Astrocyte of the spinal cord (primary cell): ENCODE measurements at regions not wholly inside any gene's neighbourhood (a gene's known extent, or its start where the extent isn't known, plus 50 kb on each side); places are given as distances from the start of the nearest gene placed in this dataset.

Experiments
- DNase-seq: peaks from one replicate; pipeline ENCODE4 v3.0.0; 2011; ENCODE audit warnings: low read depth, low spot score
- H3K4me3 ChIP-seq: 2 replicates; pipeline ENCODE4 v1.5.1; 2011; ENCODE audit warnings: low read depth, mild to moderate bottlenecking, low read length, moderate library complexity
- in situ Hi-C: cut with HindIII; loops from 2 replicates; pipeline ENCODE4 v1.10.0; 2017; ENCODE audit warnings: low sequenced_read_pairs
- TF ChIP-seq, protein P1 (sequence below): IDR thresholded peaks from 2 replicates; pipeline ENCODE4 v1.5.1; 2012; ENCODE audit warnings: low read depth, mild to moderate bottlenecking, low read length, inconsistent platforms

DNA sequence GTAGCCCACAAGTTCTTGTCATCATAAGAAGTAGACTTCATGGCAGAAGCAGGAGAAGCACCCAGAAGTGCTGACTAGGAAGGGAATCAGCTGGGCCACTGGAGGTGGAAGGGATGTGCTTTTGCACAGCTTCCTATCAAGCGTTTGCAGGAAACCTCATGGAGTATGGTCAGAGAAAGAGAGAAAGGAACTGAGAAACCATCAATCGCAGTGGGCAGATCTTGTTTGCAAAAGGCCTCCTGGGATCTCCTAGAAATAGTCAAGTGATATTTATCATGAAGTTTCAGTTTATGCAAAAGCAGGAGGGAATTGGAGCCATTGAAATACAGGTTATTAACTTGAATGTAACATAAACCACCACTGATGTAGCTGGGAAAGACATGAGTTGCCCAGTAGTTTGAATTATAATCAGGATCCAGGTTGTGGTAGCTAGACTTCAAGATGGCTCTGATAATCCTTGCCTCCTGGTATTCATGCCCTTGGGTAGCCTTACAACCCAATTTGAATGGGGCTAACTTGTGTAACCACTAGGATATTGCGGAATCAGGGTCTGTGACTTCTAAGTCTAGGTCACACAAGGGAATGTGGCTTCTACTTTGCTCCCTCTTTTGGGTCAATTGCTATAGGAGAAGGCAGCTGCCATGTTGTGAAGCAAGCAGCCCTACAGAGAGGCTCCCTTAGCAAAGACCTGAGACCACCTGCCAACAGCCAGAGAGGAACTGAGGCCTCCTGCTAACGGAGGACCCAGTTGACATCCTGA lies 69.8 kb upstream of the TCF4 start:
- TF ChIP-seq, protein P1, sequence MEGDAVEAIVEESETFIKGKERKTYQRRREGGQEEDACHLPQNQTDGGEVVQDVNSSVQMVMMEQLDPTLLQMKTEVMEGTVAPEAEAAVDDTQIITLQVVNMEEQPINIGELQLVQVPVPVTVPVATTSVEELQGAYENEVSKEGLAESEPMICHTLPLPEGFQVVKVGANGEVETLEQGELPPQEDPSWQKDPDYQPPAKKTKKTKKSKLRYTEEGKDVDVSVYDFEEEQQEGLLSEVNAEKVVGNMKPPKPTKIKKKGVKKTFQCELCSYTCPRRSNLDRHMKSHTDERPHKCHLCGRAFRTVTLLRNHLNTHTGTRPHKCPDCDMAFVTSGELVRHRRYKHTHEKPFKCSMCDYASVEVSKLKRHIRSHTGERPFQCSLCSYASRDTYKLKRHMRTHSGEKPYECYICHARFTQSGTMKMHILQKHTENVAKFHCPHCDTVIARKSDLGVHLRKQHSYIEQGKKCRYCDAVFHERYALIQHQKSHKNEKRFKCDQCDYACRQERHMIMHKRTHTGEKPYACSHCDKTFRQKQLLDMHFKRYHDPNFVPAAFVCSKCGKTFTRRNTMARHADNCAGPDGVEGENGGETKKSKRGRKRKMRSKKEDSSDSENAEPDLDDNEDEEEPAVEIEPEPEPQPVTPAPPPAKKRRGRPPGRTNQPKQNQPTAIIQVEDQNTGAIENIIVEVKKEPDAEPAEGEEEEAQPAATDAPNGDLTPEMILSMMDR: no peak
- in situ Hi-C loops: no loop called here
- H3K4me3 ChIP-seq: no peak overlapping the region
- no peak for DNase-seq

DNA sequence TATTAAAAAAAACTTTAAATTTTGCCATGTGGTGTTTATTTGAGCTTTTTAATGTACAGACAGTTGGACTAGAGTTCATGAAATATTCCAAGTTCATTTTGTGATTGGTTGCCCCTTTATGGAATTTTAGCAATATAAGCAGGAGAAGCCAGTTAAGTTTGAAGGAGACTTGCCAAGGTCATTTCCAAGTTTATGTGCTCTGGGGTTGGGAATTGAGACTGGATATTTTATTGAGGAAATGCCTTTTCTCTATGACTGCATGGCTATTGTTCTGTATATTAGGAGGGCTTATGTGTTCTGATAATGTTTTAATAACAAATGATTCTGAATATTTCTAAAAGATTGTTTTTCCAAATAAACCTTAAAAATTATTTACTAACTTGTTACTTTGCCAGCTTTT lies 67.0 kb upstream of the TCF4 start:
- TF ChIP-seq, protein P1: no peak

DNA sequence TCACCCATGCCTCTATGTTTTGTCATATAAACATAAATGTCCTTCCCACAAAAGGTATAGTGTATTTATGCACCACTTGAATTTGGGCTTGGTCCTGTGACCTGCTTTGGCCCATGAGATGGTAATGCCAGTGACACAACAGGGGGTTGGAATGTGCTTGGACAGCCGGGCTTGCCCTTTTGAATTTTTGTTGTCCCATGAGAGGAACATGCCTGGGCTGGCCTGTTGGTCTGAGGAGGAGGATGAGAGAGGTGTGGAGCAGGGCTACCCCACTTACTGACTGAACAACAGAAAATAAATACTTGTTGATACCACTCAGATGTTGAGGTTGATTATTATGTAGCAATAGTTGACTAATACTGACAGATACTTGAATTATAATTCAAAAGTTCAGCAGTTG lies 63.2 kb upstream of the TCF4 start:
- TF ChIP-seq, protein P1: no peak
- DNase-seq: no peak
- H3K4me3 ChIP-seq: no peak overlapping the region
- in situ Hi-C loops: no loop called here

More for the DNA sequence above, 67.0 kb upstream of the TCF4 start:
- H3K4me3 ChIP-seq: no peak overlapping the region
- no peak for DNase-seq
- in situ Hi-C loops: no loop called here

DNA sequence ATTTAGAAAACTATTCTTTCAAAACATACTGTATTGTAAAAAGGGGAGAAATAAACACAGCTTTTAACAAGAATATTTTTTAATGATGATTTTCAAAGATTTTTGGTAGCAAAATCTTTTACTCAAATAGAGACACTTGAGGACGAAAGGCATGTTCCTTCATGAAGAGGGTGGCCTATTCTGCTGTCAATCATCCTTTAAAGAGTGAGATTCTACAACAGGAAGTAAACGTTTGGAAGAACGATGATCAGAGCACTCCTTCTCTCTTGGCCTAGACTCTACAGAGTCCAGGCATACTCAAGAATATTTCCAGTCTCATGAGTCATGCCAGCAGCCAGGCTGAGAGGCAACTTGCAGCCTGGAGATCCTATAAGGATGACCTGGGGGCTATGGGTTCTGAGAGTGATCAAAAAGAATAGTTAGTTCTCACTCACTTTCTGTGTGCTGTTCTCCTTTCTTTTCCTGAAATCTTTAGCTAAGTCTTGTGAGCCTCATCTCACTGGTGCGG lies 62.4 kb upstream of the TCF4 start:
- H3K4me3 ChIP-seq: no peak overlapping the region
- TF ChIP-seq, protein P1: no peak
- in situ Hi-C loops: no loop called here
- no peak for DNase-seq

DNA sequence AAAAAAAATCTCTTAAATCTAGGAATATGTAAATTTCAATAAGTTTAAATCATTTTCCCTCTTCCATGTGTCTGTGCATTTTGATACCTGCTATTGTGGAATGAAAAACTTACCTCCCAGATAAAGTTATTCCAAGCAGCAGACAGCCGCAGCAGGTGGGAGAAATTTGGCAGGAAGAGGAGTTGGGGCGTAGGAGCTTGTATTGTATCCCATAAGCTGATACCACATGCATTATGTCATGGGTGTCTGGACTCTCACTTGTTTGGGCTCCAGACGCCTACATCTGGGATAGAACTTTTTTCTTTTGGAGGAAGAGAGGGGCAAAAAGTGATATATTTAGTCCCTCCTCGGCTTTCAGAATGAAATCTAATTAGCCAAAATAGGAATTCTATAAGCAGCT lies 59.3 kb upstream of the TCF4 start:
- DNase-seq: no peak

DNA sequence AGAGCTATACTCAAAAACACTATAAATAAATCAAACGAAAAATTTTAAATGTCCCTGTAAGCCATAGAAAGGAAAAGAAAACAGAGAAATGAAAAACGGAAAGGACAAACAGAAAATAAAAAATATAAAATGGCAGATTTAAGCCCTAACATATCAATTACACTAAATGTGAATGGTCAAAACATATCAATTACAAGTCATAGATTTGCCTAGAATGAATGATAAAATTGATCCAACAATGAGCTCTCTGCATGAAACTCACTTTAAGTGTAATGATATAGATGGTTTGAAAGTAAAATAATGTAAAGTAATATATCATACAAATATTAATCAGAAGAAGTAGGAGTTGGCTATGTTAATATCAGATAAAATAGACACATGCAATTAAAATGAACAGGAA lies 54.2 kb upstream of the TCF4 start:
- DNase-seq: no peak

More for the DNA sequence above, 59.3 kb upstream of the TCF4 start:
- no peak overlapping the region for H3K4me3 ChIP-seq
- in situ Hi-C loops: no loop called here
- TF ChIP-seq, protein P1: no peak

More for the DNA sequence above, 54.2 kb upstream of the TCF4 start:
- TF ChIP-seq, protein P1: no peak
- in situ Hi-C loops: no loop called here
- no peak overlapping the region for H3K4me3 ChIP-seq
